MM.1S (cell line): ENCODE measurements at regions not wholly inside any gene's neighbourhood (a gene's known extent, or its start where the extent isn't known, plus 50 kb on each side); places are given as distances from the start of the nearest gene placed in this dataset.

Experiments
- CTCF ChIP-seq: fragments of 300-600 bp; sonication (generic); IDR thresholded peaks from 2 replicates; pipeline ENCODE4 v1.5.1; 2016; ENCODE audit warnings: antibody characterized with exemption, low read length, mixed read lengths
- EZH2 ChIP-seq: fragments of 300-600 bp; sonication (generic); optimal IDR thresholded peaks from 2 replicates; pipeline ENCODE3; 2017; ENCODE audit warnings: low read depth, mild to moderate bottlenecking, antibody characterized with exemption, low read length, mixed read lengths
- EZH2phosphoT487 ChIP-seq: fragments of 300-600 bp; sonication (generic); IDR thresholded peaks from 2 replicates; pipeline ENCODE4 v1.6.1; 2018; ENCODE audit warnings: antibody characterized with exemption, low read length

GRCh38 chr12:107369679-107370078 is 276.3 kb upstream of the CRY1 start:
- no peak for TF ChIP-seq EZH2
- no peak for TF ChIP-seq CTCF
- no peak for TF ChIP-seq EZH2phosphoT487
